ENCODE measurements at regions not wholly inside any gene's neighbourhood (a gene's known extent, or its start where the extent isn't known, plus 50 kb on each side); places are given as distances from the start of the nearest gene placed in this dataset.

DNA sequence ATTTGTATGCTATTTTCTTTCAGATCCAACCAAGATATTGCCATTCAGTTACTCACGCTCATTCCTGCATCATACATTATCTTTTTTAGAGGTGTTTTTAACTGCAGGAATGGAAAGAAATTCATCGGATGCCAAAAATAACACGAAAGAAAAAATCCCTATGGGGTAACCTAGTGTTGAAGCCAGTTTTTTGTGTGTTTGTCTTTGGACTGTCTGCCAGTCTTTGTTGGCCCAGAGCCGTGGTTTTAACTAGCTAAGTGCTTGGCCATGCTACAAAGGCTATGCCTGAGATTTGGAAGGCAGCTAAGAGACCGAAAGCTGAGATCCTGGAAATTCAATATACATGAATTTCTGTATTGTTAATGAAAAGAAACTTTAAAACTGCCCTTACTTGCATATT, 309.8 kb upstream of the CNTN5 start:
- TF ChIP-seq, protein P1, sequence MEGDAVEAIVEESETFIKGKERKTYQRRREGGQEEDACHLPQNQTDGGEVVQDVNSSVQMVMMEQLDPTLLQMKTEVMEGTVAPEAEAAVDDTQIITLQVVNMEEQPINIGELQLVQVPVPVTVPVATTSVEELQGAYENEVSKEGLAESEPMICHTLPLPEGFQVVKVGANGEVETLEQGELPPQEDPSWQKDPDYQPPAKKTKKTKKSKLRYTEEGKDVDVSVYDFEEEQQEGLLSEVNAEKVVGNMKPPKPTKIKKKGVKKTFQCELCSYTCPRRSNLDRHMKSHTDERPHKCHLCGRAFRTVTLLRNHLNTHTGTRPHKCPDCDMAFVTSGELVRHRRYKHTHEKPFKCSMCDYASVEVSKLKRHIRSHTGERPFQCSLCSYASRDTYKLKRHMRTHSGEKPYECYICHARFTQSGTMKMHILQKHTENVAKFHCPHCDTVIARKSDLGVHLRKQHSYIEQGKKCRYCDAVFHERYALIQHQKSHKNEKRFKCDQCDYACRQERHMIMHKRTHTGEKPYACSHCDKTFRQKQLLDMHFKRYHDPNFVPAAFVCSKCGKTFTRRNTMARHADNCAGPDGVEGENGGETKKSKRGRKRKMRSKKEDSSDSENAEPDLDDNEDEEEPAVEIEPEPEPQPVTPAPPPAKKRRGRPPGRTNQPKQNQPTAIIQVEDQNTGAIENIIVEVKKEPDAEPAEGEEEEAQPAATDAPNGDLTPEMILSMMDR (IDR thresholded peaks at IDR 0.05): no peak
- TF ChIP-seq POLR2A (IDR thresholded peaks at IDR 0.05; ENCODE audit: low read length) (no peak), POLR2AphosphoS2 (conservative IDR thresholded peaks at IDR 0.05; ENCODE audit: low read length) (no peak), MAFK (IDR thresholded peaks at IDR 0.05; ENCODE audit: partially characterized antibody) (no peak), CHD2 (IDR thresholded peaks at IDR 0.05; ENCODE audit: low read length, partially characterized antibody) (no peak)

Data from A549 (cell line).